ENCODE measurements at regions not wholly inside any gene's neighbourhood (a gene's known extent, or its start where the extent isn't known, plus 50 kb on each side); places are given as distances from the start of the nearest gene placed in this dataset.
"Not testable (repeated sequence)": the region's sequence is repeated elsewhere in the genome, so short reads cannot be mapped to it uniquely, and the experiment has no call there.

GRCh38 chr16:31714903-31715504, 158.6 kb upstream of the ZNF267 start:
- CTCF ChIA-PET, result interaction anchor here (1.2 kb wide), 2 partner anchors 11 to 16 kb away, joined by 3 read pairs; no protein-coding TSS in a partner anchor
- H3K27me3 ChIP-seq (ENCODE audit: control insufficient read depth, insufficient read depth, low read length), result no peaks in the 10 kb centered on the region
- H3K36me3 ChIP-seq (ENCODE audit: control insufficient read depth, insufficient read depth, low read length), result no peaks in the 10 kb centered on the region; the same call in none of the 2 replicates
- no peak for DNase-seq (ENCODE audit: low read depth)
- H3K4me3 ChIP-seq (ENCODE audit: low read depth, low read length), result no peak overlapping the region
- TF ChIP-seq CTCF (IDR thresholded peaks at IDR 0.05; ENCODE audit: insufficient read depth, low read depth, low read length), result no peak
- POLR2A ChIA-PET, result no interaction called here

DNA sequence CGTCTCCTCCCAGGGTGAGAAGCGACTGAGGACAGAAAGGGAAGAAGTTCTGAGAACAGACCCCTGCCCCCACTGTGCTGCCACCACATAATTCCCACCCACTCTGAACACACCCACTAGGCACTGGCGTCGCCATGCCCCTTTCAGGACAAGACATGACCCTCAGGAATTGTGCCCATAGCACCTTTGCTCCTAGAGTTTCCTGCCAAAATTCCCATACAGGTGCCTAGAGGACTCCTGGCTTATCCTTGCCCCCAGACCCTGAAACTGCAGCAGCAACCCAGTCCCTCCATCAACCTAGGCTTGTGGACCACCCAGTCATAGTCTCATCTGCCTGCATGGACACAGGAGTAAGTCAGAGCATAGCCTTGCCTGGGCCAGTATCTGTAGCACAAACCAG, 157.7 kb upstream of the ZNF267 start:
- no peaks in the 10 kb centered on the region for H3K27me3 ChIP-seq (ENCODE audit: control insufficient read depth, insufficient read depth, low read length)
- CTCF ChIA-PET, result no interaction called here
- no peaks in the 10 kb centered on the region; the same call in 1 of the 2 replicates for H3K36me3 ChIP-seq (ENCODE audit: control insufficient read depth, insufficient read depth, low read length)
- no peak for TF ChIP-seq CTCF (IDR thresholded peaks at IDR 0.05; ENCODE audit: insufficient read depth, low read depth, low read length)
- no peak for DNase-seq (ENCODE audit: low read depth)
- POLR2A ChIA-PET, result no interaction called here
- no peak overlapping the region for H3K4me3 ChIP-seq (ENCODE audit: low read depth, low read length)

DNA sequence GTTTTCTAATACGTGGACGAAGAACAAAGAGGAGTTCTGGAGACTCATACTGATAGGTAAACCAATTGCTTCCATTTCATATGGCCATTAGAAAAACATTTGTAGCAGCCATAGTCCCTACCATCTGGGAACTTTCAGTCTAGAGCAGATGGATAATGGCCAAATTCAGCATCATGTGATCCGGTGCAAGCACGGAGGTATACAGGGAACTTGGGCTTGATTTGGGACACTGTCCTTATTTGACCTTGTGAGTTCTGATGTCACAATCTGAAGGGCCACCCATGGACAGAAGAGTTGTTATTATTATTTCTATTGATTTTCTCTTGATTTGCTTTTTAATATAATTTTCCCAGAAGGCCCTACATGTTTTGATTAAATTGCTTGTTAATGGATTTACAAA, 154.6 kb upstream of the ZNF267 start:
- Histone ChIP-seq H3K36me3 (ENCODE audit: control insufficient read depth, insufficient read depth, low read length) (no peaks in the 10 kb centered on the region; the same call in 1 of the 2 replicates), H3K27me3 (ENCODE audit: control insufficient read depth, insufficient read depth, low read length) (no peaks in the 10 kb centered on the region), H3K4me3 (ENCODE audit: low read depth, low read length) (no peak overlapping the region)
- CTCF ChIA-PET, result no interaction called here
- POLR2A ChIA-PET, result no interaction called here
- DNase-seq (ENCODE audit: low read depth), result no peak
- TF ChIP-seq CTCF (IDR thresholded peaks at IDR 0.05; ENCODE audit: insufficient read depth, low read depth, low read length), result no peak

- Histone ChIP-seq H3K27me3 (ENCODE audit: control insufficient read depth, insufficient read depth, low read length) (no peaks in the 10 kb centered on the region), H3K36me3 (ENCODE audit: control insufficient read depth, insufficient read depth, low read length) (no peaks in the 10 kb centered on the region; the same call in 1 of the 2 replicates), H3K4me3 (ENCODE audit: low read depth, low read length) (no peak overlapping the region)
- no peak for TF ChIP-seq CTCF (IDR thresholded peaks at IDR 0.05; ENCODE audit: insufficient read depth, low read depth, low read length)
- ChIA-PET POLR2A (no interaction called here), CTCF (no interaction called here)
- DNase-seq (ENCODE audit: low read depth), result no peak
Measured at GRCh38 chr16:31727553-31727952, 146.1 kb upstream of the ZNF267 start.

- TF ChIP-seq CTCF (IDR thresholded peaks at IDR 0.05; ENCODE audit: insufficient read depth, low read depth, low read length), result no peak
- peaks cover 2% of the 10 kb centered on the region for H3K36me3 ChIP-seq (ENCODE audit: control insufficient read depth, insufficient read depth, low read length)
- POLR2A ChIA-PET, result no interaction called here
- CTCF ChIA-PET, result no interaction called here
- no peak overlapping the region for H3K4me3 ChIP-seq (ENCODE audit: low read depth, low read length)
- no peaks in the 10 kb centered on the region for H3K27me3 ChIP-seq (ENCODE audit: control insufficient read depth, insufficient read depth, low read length)
- DNase-seq (ENCODE audit: low read depth), result no peak
Measured at GRCh38 chr16:31734265-31734664, 139.3 kb upstream of the ZNF267 start.

- DNase-seq (ENCODE audit: low read depth); H3K4me3 ChIP-seq (ENCODE audit: low read depth, low read length); H3K27me3 ChIP-seq (ENCODE audit: control insufficient read depth, insufficient read depth, low read length); POLR2A ChIA-PET; CTCF ChIA-PET; H3K36me3 ChIP-seq (ENCODE audit: control insufficient read depth, insufficient read depth, low read length): not testable (repeated sequence)
Measured at GRCh38 chr16:31745098-31745497, 128.5 kb upstream of the ZNF267 start.
